ENCODE measurements at regions not wholly inside any gene's neighbourhood (a gene's known extent, or its start where the extent isn't known, plus 50 kb on each side); places are given as distances from the start of the nearest gene placed in this dataset.

DNA sequence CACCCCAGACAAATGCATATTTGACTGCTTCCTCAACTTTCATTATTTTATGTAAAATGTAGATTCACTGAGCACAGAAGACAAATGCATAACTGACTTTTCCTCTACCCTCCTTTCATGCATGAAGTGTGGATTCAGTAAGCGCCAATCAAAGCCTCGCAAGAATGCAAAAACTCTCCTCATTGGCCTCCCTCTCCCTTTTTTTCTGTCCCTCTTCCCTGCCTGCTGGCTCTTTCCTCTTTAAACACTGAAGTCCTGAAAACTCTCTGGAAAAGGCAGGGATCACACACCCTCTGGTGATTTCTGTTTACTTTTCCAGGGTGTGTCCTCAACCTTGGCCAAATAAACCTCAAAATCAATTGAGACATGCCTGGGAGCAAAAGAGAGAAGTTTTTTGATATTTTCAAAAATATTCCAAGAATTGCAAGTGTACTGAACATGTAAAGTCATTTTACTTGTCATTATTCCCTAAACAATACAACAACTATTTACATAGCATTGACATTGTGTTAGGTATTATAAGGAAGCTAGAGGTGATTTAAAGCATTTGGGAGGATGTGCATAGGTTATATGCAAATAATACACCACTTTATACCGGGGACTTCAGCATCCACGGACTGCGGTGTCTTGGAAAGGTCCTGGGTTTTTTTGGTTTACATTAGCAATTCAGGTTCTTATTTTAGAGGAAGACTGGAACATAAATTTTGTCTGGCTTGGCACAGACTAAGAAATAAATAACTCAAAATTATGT is 71.4 kb downstream of the SEC61G start (continued):
- TF ChIP-seq, protein P1, sequence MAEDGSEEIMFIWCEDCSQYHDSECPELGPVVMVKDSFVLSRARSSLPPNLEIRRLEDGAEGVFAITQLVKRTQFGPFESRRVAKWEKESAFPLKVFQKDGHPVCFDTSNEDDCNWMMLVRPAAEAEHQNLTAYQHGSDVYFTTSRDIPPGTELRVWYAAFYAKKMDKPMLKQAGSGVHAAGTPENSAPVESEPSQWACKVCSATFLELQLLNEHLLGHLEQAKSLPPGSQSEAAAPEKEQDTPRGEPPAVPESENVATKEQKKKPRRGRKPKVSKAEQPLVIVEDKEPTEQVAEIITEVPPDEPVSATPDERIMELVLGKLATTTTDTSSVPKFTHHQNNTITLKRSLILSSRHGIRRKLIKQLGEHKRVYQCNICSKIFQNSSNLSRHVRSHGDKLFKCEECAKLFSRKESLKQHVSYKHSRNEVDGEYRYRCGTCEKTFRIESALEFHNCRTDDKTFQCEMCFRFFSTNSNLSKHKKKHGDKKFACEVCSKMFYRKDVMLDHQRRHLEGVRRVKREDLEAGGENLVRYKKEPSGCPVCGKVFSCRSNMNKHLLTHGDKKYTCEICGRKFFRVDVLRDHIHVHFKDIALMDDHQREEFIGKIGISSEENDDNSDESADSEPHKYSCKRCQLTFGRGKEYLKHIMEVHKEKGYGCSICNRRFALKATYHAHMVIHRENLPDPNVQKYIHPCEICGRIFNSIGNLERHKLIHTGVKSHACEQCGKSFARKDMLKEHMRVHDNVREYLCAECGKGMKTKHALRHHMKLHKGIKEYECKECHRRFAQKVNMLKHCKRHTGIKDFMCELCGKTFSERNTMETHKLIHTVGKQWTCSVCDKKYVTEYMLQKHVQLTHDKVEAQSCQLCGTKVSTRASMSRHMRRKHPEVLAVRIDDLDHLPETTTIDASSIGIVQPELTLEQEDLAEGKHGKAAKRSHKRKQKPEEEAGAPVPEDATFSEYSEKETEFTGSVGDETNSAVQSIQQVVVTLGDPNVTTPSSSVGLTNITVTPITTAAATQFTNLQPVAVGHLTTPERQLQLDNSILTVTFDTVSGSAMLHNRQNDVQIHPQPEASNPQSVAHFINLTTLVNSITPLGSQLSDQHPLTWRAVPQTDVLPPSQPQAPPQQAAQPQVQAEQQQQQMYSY (CRISPR knock-in tag; IDR thresholded peaks at IDR 0.05): no peak
- TF ChIP-seq, protein P2, sequence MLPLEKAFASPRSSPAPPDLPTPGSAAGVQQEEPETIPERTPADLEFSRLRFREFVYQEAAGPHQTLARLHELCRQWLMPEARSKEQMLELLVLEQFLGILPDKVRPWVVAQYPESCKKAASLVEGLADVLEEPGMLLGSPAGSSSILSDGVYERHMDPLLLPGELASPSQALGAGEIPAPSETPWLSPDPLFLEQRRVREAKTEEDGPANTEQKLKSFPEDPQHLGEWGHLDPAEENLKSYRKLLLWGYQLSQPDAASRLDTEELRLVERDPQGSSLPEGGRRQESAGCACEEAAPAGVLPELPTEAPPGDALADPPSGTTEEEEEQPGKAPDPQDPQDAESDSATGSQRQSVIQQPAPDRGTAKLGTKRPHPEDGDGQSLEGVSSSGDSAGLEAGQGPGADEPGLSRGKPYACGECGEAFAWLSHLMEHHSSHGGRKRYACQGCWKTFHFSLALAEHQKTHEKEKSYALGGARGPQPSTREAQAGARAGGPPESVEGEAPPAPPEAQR (CRISPR knock-in tag; IDR thresholded peaks at IDR 0.05): no peak
- no peak for TF ChIP-seq SOX15 (CRISPR knock-in tag; IDR thresholded peaks at IDR 0.05)
- no peak for TF ChIP-seq JUN (CRISPR knock-in tag; IDR thresholded peaks at IDR 0.05)
- TF ChIP-seq, protein P3, sequence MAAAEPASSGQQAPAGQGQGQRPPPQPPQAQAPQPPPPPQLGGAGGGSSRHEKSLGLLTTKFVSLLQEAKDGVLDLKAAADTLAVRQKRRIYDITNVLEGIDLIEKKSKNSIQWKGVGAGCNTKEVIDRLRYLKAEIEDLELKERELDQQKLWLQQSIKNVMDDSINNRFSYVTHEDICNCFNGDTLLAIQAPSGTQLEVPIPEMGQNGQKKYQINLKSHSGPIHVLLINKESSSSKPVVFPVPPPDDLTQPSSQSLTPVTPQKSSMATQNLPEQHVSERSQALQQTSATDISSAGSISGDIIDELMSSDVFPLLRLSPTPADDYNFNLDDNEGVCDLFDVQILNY (CRISPR knock-in tag; IDR thresholded peaks at IDR 0.05): no peak
- TF ChIP-seq TCF7 (CRISPR knock-in tag; IDR thresholded peaks at IDR 0.05; ENCODE audit: low read depth): no peak
- TF ChIP-seq ESRRA (CRISPR knock-in tag; IDR thresholded peaks at IDR 0.05; ENCODE audit: borderline replicate concordance): no peak
- TF ChIP-seq, protein P4, sequence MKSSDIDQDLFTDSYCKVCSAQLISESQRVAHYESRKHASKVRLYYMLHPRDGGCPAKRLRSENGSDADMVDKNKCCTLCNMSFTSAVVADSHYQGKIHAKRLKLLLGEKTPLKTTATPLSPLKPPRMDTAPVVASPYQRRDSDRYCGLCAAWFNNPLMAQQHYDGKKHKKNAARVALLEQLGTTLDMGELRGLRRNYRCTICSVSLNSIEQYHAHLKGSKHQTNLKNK (CRISPR knock-in tag; IDR thresholded peaks at IDR 0.05): no peak
- TF ChIP-seq ETV6 (CRISPR knock-in tag; IDR thresholded peaks at IDR 0.05): no peak
- TF ChIP-seq, protein P5, sequence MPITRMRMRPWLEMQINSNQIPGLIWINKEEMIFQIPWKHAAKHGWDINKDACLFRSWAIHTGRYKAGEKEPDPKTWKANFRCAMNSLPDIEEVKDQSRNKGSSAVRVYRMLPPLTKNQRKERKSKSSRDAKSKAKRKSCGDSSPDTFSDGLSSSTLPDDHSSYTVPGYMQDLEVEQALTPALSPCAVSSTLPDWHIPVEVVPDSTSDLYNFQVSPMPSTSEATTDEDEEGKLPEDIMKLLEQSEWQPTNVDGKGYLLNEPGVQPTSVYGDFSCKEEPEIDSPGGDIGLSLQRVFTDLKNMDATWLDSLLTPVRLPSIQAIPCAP (CRISPR knock-in tag; IDR thresholded peaks at IDR 0.05): no peak
- TF ChIP-seq, protein P6, sequence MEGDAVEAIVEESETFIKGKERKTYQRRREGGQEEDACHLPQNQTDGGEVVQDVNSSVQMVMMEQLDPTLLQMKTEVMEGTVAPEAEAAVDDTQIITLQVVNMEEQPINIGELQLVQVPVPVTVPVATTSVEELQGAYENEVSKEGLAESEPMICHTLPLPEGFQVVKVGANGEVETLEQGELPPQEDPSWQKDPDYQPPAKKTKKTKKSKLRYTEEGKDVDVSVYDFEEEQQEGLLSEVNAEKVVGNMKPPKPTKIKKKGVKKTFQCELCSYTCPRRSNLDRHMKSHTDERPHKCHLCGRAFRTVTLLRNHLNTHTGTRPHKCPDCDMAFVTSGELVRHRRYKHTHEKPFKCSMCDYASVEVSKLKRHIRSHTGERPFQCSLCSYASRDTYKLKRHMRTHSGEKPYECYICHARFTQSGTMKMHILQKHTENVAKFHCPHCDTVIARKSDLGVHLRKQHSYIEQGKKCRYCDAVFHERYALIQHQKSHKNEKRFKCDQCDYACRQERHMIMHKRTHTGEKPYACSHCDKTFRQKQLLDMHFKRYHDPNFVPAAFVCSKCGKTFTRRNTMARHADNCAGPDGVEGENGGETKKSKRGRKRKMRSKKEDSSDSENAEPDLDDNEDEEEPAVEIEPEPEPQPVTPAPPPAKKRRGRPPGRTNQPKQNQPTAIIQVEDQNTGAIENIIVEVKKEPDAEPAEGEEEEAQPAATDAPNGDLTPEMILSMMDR (IDR thresholded peaks at IDR 0.05): no peak
- TF ChIP-seq, protein P7, sequence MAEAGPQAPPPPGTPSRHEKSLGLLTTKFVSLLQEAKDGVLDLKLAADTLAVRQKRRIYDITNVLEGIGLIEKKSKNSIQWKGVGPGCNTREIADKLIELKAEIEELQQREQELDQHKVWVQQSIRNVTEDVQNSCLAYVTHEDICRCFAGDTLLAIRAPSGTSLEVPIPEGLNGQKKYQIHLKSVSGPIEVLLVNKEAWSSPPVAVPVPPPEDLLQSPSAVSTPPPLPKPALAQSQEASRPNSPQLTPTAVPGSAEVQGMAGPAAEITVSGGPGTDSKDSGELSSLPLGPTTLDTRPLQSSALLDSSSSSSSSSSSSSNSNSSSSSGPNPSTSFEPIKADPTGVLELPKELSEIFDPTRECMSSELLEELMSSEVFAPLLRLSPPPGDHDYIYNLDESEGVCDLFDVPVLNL (CRISPR knock-in tag; IDR thresholded peaks at IDR 0.05; ENCODE audit: borderline replicate concordance, low read depth): no peak

DNA sequence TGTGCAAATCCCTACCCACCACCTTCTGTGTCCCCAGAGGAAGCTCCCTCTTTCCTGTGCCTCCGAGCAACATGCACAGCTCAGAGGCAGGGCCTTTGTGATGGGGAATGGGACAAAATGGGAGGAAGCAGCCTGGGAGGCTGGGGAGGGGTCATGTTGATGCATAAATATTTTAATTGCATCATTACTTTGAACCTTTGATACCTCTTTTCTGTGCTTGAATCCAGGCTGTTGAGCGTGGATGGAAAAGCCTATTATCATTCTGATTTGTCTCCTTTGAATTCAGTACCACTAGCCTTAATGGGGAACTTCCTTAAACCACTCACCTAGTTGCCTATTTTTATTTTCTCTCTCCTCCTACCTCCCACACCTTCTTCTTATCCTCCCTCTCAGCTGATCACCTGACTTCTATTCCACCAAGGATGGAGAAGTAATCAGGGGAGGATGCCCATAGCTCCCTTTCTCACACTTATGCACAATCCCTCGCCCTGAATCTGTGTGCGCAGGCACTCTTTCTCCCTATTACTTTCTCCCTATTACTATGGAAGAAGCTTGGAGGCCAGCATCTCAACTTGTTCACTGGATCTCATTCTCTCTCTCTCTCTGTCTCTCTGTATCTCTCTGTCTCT is 78.5 kb downstream of the SEC61G start:
- H3K4me3 Mint-ChIP-seq: no peak overlapping the region

More for the DNA sequence above, 78.5 kb downstream of the SEC61G start:
- ChIA-PET CTCF (interaction anchor here (0.6 to 0.9 kb wide), 2 partner anchors 16 to 208 kb away, joined by 3 read pairs; no protein-coding TSS in a partner anchor), POLR2A (interaction anchor here (0.9 kb wide), 1 partner anchor 17 kb away, joined by 4 read pairs; no protein-coding TSS in a partner anchor)
- peaks cover 18% of the 10 kb centered on the region for H3K9me3 Mint-ChIP-seq
- DNase-seq (ENCODE audit: low spot score) (no peak), ATAC-seq (peak; percentile 87)
- H3K4me1 Mint-ChIP-seq: peaks cover 46% of the 10 kb centered on the region
- peaks cover 4% of the 10 kb centered on the region; the same call in 1 of the 2 replicates for H3K36me3 Mint-ChIP-seq
- TF ChIP-seq, protein P8, sequence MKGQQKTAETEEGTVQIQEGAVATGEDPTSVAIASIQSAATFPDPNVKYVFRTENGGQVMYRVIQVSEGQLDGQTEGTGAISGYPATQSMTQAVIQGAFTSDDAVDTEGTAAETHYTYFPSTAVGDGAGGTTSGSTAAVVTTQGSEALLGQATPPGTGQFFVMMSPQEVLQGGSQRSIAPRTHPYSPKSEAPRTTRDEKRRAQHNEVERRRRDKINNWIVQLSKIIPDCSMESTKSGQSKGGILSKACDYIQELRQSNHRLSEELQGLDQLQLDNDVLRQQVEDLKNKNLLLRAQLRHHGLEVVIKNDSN (CRISPR knock-in tag; IDR thresholded peaks at IDR 0.05): peak; percentile 42; the same call in 1 of the 2 replicates
- TF ChIP-seq, protein P9, sequence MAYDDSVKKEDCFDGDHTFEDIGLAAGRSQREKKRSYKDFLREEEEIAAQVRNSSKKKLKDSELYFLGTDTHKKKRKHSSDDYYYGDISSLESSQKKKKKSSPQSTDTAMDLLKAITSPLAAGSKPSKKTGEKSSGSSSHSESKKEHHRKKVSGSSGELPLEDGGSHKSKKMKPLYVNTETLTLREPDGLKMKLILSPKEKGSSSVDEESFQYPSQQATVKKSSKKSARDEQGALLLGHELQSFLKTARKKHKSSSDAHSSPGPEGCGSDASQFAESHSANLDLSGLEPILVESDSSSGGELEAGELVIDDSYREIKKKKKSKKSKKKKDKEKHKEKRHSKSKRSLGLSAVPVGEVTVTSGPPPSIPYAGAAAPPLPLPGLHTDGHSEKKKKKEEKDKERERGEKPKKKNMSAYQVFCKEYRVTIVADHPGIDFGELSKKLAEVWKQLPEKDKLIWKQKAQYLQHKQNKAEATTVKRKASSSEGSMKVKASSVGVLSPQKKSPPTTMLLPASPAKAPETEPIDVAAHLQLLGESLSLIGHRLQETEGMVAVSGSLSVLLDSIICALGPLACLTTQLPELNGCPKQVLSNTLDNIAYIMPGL (CRISPR knock-in tag; IDR thresholded peaks at IDR 0.05): no peak
- TF ChIP-seq ETV6 (CRISPR knock-in tag; IDR thresholded peaks at IDR 0.05): 0 out of 2 replicates have a peak, but pooled peaks have one; percentile 26
- TF ChIP-seq, protein P10, sequence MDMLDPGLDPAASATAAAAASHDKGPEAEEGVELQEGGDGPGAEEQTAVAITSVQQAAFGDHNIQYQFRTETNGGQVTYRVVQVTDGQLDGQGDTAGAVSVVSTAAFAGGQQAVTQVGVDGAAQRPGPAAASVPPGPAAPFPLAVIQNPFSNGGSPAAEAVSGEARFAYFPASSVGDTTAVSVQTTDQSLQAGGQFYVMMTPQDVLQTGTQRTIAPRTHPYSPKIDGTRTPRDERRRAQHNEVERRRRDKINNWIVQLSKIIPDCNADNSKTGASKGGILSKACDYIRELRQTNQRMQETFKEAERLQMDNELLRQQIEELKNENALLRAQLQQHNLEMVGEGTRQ (CRISPR knock-in tag; IDR thresholded peaks at IDR 0.05): peak; percentile 69
- H3K27me3 Mint-ChIP-seq (ENCODE audit: low read depth): no peaks in the 10 kb centered on the region
- H3K27ac Mint-ChIP-seq: peak overlapping the region; percentile 73

Data from WTC11 (cell line).